ENCODE measurements at regions not wholly inside any gene's neighbourhood (a gene's known extent, or its start where the extent isn't known, plus 50 kb on each side); places are given as distances from the start of the nearest gene placed in this dataset.

GRCh38 chr6:21690489-21690888 lies 96.9 kb downstream of the SOX4 start:
- Histone ChIP-seq H3K27me3 (ENCODE audit: insufficient read depth, low read length) (no peaks in the 10 kb centered on the region), H2AFZ (ENCODE audit: low read length) (no peak overlapping the region), H3K4me1 (ENCODE audit: insufficient read depth, low read length, severe bottlenecking) (no peaks in the 10 kb centered on the region), H3K4me3 (ENCODE audit: low read depth, low read length, poor library complexity, severe bottlenecking) (no peak overlapping the region), H3K9me2 (ENCODE audit: low read depth, low read length) (no peaks in the 10 kb centered on the region), H4K20me1 (ENCODE audit: insufficient read depth, low read length) (no peaks in the 10 kb centered on the region), H3K4me2 (ENCODE audit: low read length) (no peak overlapping the region), H3K36me3 (ENCODE audit: insufficient read depth, low read length) (no peaks in the 10 kb centered on the region), H3K9me3 (ENCODE audit: low read length) (no peaks in the 10 kb centered on the region; the same call in 1 of the 2 replicates), H3F3A (ENCODE audit: insufficient read depth, low read length) (no peaks in the 10 kb centered on the region), H3K27ac (ENCODE audit: low read depth, low read length, poor library complexity, severe bottlenecking) (no peak overlapping the region), H3K9ac (ENCODE audit: low read length) (no peak overlapping the region), H3K79me2 (ENCODE audit: insufficient read depth, low read length) (no peaks in the 10 kb centered on the region)
- no peak for TF ChIP-seq EZH2 (IDR thresholded peaks at IDR 0.05; ENCODE audit: borderline replicate concordance, low read length)
- TF ChIP-seq CTCF (IDR thresholded peaks at IDR 0.05; ENCODE audit: low read length), result no peak

GRCh38 chr6:21691685-21692346 lies 98.3 kb downstream of the SOX4 start:
- Histone ChIP-seq H3K27ac (ENCODE audit: low read depth, low read length, poor library complexity, severe bottlenecking) (no peak overlapping the region), H3K4me3 (ENCODE audit: low read depth, low read length, poor library complexity, severe bottlenecking) (no peak overlapping the region), H3K27me3 (ENCODE audit: insufficient read depth, low read length) (no peaks in the 10 kb centered on the region), H3K9me2 (ENCODE audit: low read depth, low read length) (no peaks in the 10 kb centered on the region), H3F3A (ENCODE audit: insufficient read depth, low read length) (no peaks in the 10 kb centered on the region), H3K4me1 (ENCODE audit: insufficient read depth, low read length, severe bottlenecking) (no peaks in the 10 kb centered on the region), H3K9me3 (ENCODE audit: low read length) (no peaks in the 10 kb centered on the region; the same call in 1 of the 2 replicates), H3K79me2 (ENCODE audit: insufficient read depth, low read length) (no peaks in the 10 kb centered on the region), H2AFZ (ENCODE audit: low read length) (no peak overlapping the region), H3K4me2 (ENCODE audit: low read length) (no peak overlapping the region), H3K36me3 (ENCODE audit: insufficient read depth, low read length) (no peaks in the 10 kb centered on the region), H3K9ac (ENCODE audit: low read length) (no peak overlapping the region), H4K20me1 (ENCODE audit: insufficient read depth, low read length) (no peaks in the 10 kb centered on the region)
- TF ChIP-seq EZH2 (IDR thresholded peaks at IDR 0.05; ENCODE audit: borderline replicate concordance, low read length) (no peak), CTCF (IDR thresholded peaks at IDR 0.05; ENCODE audit: low read length) (no peak)

GRCh38 chr6:21692721-21693120 lies 99.2 kb downstream of the SOX4 start:
- Histone ChIP-seq H3K9me3 (ENCODE audit: low read length) (no peaks in the 10 kb centered on the region; the same call in 1 of the 2 replicates), H3K27me3 (ENCODE audit: insufficient read depth, low read length) (no peaks in the 10 kb centered on the region), H3K4me3 (ENCODE audit: low read depth, low read length, poor library complexity, severe bottlenecking) (no peak overlapping the region), H3K4me2 (ENCODE audit: low read length) (no peak overlapping the region), H3F3A (ENCODE audit: insufficient read depth, low read length) (no peaks in the 10 kb centered on the region), H3K79me2 (ENCODE audit: insufficient read depth, low read length) (no peaks in the 10 kb centered on the region), H3K9me2 (ENCODE audit: low read depth, low read length) (no peaks in the 10 kb centered on the region), H3K9ac (ENCODE audit: low read length) (no peak overlapping the region), H4K20me1 (ENCODE audit: insufficient read depth, low read length) (no peaks in the 10 kb centered on the region), H3K36me3 (ENCODE audit: insufficient read depth, low read length) (no peaks in the 10 kb centered on the region), H2AFZ (ENCODE audit: low read length) (no peak overlapping the region), H3K4me1 (ENCODE audit: insufficient read depth, low read length, severe bottlenecking) (no peaks in the 10 kb centered on the region), H3K27ac (ENCODE audit: low read depth, low read length, poor library complexity, severe bottlenecking) (no peak overlapping the region)
- TF ChIP-seq EZH2 (IDR thresholded peaks at IDR 0.05; ENCODE audit: borderline replicate concordance, low read length) (no peak), CTCF (IDR thresholded peaks at IDR 0.05; ENCODE audit: low read length) (no peak)

Data from OCI-LY1 (cell line).